ENCODE measurements at regions not wholly inside any gene's neighbourhood (a gene's known extent, or its start where the extent isn't known, plus 50 kb on each side); places are given as distances from the start of the nearest gene placed in this dataset.
A peak's percentile ranks its signal among the peaks of the same experiment; 100 is the strongest.
"Not testable (repeated sequence)": the region's sequence is repeated elsewhere in the genome, so short reads cannot be mapped to it uniquely, and the experiment has no call there.

GRCh38 chr9:2545881-2546490 is 75.6 kb upstream of the VLDLR start:
- H3K27me3 ChIP-seq (ENCODE audit: control insufficient read depth in 1 of 2, insufficient read depth in 2 of 2, low read length in 1 of 2), result no peaks in the 10 kb centered on the region
- intact Hi-C loops (cut with DNase I), result no loop called here
- no peaks in the 10 kb centered on the region for H3K4me1 ChIP-seq (ENCODE audit: control insufficient read depth in 1 of 2, insufficient read depth in 2 of 2, low read length in 2 of 2)
- WGBS, 2 donors, result 91 to 92% methylated on average over 6 of the region's 6 CpGs
- no peak overlapping the region for H3K27ac ChIP-seq (ENCODE audit: low read depth in 1 of 2, low read length in 2 of 2)
- no peaks in the 10 kb centered on the region for H3K36me3 ChIP-seq (ENCODE audit: control insufficient read depth in 1 of 2, insufficient read depth in 2 of 2, low read length in 1 of 2)
- no peak overlapping the region for H3K4me3 ChIP-seq (ENCODE audit: low read length in 2 of 2)
- no peak for DNase-seq
- no peaks in the 10 kb centered on the region for H3K9me3 ChIP-seq (ENCODE audit: control insufficient read depth, low read length)
- ATAC-seq (ENCODE audit: low FRiP score), result no peak

- DNase-seq; H3K4me3 ChIP-seq (ENCODE audit: low read length in 2 of 2); ATAC-seq (ENCODE audit: low FRiP score); H3K27me3 ChIP-seq (ENCODE audit: control insufficient read depth in 1 of 2, insufficient read depth in 2 of 2, low read length in 1 of 2); H3K27ac ChIP-seq (ENCODE audit: low read depth in 1 of 2, low read length in 2 of 2); intact Hi-C loops (cut with DNase I); H3K9me3 ChIP-seq (ENCODE audit: control insufficient read depth, low read length); H3K4me1 ChIP-seq (ENCODE audit: control insufficient read depth in 1 of 2, insufficient read depth in 2 of 2, low read length in 2 of 2); H3K36me3 ChIP-seq (ENCODE audit: control insufficient read depth in 1 of 2, insufficient read depth in 2 of 2, low read length in 1 of 2): not testable (repeated sequence)
- WGBS, 2 donors, result 64 to 70% methylated on average over 7 of the region's 7 CpGs
Observed at GRCh38 chr9:2555899-2556600, 65.5 kb upstream of the VLDLR start.

DNA sequence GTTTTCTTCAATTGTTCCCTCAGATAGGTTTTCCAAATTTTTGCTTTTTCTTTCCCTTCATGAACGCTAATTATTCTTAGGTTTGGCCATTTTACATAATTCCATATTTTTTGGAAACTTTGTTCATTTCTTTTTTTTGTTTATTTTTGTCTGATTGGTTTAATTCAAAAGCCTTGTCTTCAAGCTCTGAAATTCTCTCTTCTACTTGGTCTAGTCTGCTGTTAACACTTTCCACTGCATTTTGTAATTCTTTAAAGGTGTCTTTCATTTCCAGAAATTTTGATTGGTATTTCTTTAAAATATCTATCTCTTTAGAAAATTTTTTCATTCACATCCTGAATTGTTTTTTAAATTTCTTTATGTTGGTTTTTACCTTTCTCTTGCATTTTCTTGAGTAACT is 63.9 kb upstream of the VLDLR start:
- intact Hi-C loops (cut with DNase I), result no loop called here

DNA sequence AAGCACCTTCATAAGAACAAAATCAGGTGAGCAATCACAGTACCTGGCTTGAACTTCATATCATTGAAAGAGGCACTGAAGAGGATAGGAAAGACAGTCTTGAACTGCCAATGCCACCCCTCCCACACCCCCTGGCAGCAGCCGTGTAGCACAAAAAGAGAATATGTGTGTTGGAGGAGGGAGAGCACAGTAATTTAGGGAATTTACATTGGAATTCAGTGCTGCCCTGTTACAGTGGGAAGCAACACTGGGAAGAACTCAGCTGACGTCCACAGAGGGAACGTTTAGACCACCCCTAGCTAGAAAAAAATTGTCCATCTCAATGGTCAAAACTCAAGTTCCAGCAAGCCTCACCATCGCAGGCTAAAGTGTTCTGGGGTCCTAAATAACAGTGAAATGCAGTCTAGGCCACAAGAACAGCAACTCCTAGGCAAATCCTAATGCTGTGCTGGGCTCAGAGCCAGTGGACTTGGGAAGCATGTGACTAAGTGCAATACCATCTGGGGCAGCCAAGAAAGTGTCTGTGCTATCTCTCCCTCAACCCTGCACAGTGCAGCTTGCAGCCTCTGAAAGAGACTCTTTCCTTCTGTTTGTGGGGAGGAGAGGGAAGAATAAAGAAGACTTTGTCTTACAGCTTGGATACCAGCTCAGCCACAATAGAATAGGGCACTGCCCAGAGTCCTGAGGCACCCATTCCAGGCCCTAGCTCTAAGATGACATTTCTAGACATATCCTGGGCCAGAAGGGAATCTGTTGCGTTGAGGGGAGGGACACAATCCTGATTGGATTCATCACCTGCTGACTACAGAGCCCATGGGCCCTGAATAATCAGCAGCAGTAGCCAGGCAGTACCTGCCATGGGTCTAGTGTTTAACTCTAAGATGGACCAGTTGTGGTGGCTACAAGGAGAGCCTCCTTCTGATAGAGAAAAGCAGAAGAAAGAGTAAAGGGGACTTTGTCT is 62.1 kb upstream of the VLDLR start:
- peaks cover 0 to 3% of the 10 kb centered on the region in 2 donors for H3K4me1 ChIP-seq (ENCODE audit: control insufficient read depth in 1 of 2, insufficient read depth in 2 of 2, low read length in 2 of 2)
- H3K27ac ChIP-seq (ENCODE audit: low read depth in 1 of 2, low read length in 2 of 2), result peak overlapping the region in 1 of 2 donors; percentile 87
- H3K27me3 ChIP-seq (ENCODE audit: control insufficient read depth in 1 of 2, insufficient read depth in 2 of 2, low read length in 1 of 2), result no peaks in the 10 kb centered on the region
- ATAC-seq (ENCODE audit: low FRiP score), result peak; percentile 93
- no peak overlapping the region for H3K4me3 ChIP-seq (ENCODE audit: low read length in 2 of 2)
- no peaks in the 10 kb centered on the region for H3K9me3 ChIP-seq (ENCODE audit: control insufficient read depth, low read length)
- peak; percentile 81 to 89 for DNase-seq
- WGBS, 2 donors, result 18 to 20% methylated on average over 5 of the region's 5 CpGs
- no peaks in the 10 kb centered on the region for H3K36me3 ChIP-seq (ENCODE audit: control insufficient read depth in 1 of 2, insufficient read depth in 2 of 2, low read length in 1 of 2)
- intact Hi-C loops (cut with DNase I), result loop anchor here in 1 of 2 donors (10.0 kb wide), 1 partner anchor 255 kb away; no protein-coding TSS in a partner anchor

More for the DNA sequence above, 63.9 kb upstream of the VLDLR start:
- peaks cover 0 to 3% of the 10 kb centered on the region in 2 donors for H3K4me1 ChIP-seq (ENCODE audit: control insufficient read depth in 1 of 2, insufficient read depth in 2 of 2, low read length in 2 of 2)
- no peak overlapping the region for H3K27ac ChIP-seq (ENCODE audit: low read depth in 1 of 2, low read length in 2 of 2)
- H3K4me3 ChIP-seq (ENCODE audit: low read length in 2 of 2), result no peak overlapping the region
- no peaks in the 10 kb centered on the region for H3K27me3 ChIP-seq (ENCODE audit: control insufficient read depth in 1 of 2, insufficient read depth in 2 of 2, low read length in 1 of 2)
- DNase-seq, result no peak
- no peak for ATAC-seq (ENCODE audit: low FRiP score)
- no peaks in the 10 kb centered on the region for H3K36me3 ChIP-seq (ENCODE audit: control insufficient read depth in 1 of 2, insufficient read depth in 2 of 2, low read length in 1 of 2)
- 98 to 99% methylated on average over 1 of the region's 1 CpG for WGBS, 2 donors
- H3K9me3 ChIP-seq (ENCODE audit: control insufficient read depth, low read length), result no peaks in the 10 kb centered on the region

DNA sequence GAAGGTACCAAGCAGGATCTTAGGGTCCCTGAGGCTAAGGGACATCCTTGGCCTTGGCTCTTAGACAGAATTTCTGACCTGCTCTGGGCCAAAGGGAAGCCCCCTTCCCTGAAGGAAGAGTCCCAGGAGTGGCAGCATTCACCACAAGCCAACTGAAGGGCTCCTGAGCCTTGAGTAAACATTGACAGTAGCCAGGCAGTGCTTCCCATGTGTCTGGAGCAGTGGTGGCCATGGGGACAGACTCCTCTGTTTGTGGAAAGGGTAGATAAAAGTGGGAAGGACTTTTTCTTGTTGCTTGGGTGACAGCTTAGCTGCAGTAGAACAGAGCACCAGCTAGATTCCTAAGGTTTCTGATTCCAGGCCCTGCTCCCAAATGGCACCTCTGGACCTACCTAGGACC is 61.4 kb upstream of the VLDLR start:
- intact Hi-C loops (cut with DNase I), result loop anchor here in 1 of 2 donors (10.0 kb wide), 1 partner anchor 255 kb away; no protein-coding TSS in a partner anchor
- Histone ChIP-seq H3K27ac (ENCODE audit: low read depth in 1 of 2, low read length in 2 of 2) (peak overlapping the region in 1 of 2 donors; percentile 87), H3K4me3 (ENCODE audit: low read length in 2 of 2) (no peak overlapping the region), H3K9me3 (ENCODE audit: control insufficient read depth, low read length) (no peaks in the 10 kb centered on the region), H3K4me1 (ENCODE audit: control insufficient read depth in 1 of 2, insufficient read depth in 2 of 2, low read length in 2 of 2) (peaks cover 0 to 3% of the 10 kb centered on the region in 2 donors), H3K27me3 (ENCODE audit: control insufficient read depth in 1 of 2, insufficient read depth in 2 of 2, low read length in 1 of 2) (no peaks in the 10 kb centered on the region), H3K36me3 (ENCODE audit: control insufficient read depth in 1 of 2, insufficient read depth in 2 of 2, low read length in 1 of 2) (no peaks in the 10 kb centered on the region)
- DNase-seq (no peak), ATAC-seq (ENCODE audit: low FRiP score) (no peak)

DNA sequence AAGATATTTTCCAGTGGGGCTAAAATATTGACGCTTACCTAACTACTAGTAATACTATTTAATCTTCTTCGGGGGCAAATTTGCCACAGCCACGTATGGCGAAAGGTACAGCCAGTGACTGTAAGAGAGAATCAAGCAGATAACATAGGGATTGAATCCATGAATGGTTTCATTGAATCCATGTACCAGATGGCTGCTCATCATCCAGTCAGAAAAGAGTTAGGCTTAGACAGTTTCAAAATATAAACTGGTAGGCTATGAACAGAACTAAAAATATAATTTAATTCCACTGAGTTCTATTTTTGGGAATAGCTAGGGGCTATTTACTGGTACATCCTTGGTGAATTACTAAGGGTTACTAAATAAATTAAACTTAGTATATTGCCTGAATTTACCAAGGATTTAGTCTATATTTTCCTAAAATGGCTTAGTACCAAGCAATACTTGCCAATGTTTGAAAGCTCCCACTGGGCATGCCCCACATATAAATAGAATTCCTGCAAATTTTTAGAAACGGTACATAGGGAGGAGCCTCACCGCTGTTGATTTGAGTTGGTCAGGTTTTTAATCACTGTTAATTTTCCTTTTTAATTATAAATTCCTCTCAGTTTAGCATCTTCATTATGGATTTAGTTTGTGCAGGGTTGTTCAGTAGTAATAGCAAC is 55.8 kb upstream of the VLDLR start:
- ATAC-seq (ENCODE audit: low FRiP score) (no peak), DNase-seq (no peak)
- Histone ChIP-seq H3K36me3 (ENCODE audit: control insufficient read depth in 1 of 2, insufficient read depth in 2 of 2, low read length in 1 of 2) (no peaks in the 10 kb centered on the region), H3K4me3 (ENCODE audit: low read length in 2 of 2) (no peak overlapping the region), H3K27me3 (ENCODE audit: control insufficient read depth in 1 of 2, insufficient read depth in 2 of 2, low read length in 1 of 2) (no peaks in the 10 kb centered on the region), H3K4me1 (ENCODE audit: control insufficient read depth in 1 of 2, insufficient read depth in 2 of 2, low read length in 2 of 2) (peaks cover 0 to 2% of the 10 kb centered on the region in 2 donors), H3K27ac (ENCODE audit: low read depth in 1 of 2, low read length in 2 of 2) (peak overlapping the region in 1 of 2 donors; percentile 14), H3K9me3 (ENCODE audit: control insufficient read depth, low read length) (no peaks in the 10 kb centered on the region)
- 76 to 82% methylated on average over 6 of the region's 6 CpGs for WGBS, 2 donors
- intact Hi-C loops (cut with DNase I), result loop anchor here in 1 of 2 donors (10.0 kb wide), 1 partner anchor 249 kb away; no protein-coding TSS in a partner anchor

DNA sequence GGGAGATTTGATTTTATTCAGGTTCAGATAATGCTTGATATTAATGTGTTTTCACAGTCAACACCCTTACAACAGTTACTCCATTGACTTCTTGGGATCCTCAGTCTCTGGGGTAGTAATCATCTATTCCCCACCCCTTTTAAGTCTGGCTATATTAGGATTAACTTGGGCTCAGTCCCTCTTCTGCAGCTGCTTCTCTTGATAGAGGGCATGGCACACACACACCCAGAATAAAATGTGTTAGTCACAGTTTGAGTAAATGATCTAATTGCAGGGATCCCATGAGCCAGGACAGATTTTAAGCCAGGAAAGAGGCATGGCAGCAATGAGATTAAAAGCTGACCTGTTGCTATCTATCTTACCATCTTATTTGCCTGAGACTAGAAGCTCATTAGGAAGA is 53.7 kb upstream of the VLDLR start:
- no peaks in the 10 kb centered on the region for H3K9me3 ChIP-seq (ENCODE audit: control insufficient read depth, low read length)
- no peaks in the 10 kb centered on the region for H3K36me3 ChIP-seq (ENCODE audit: control insufficient read depth in 1 of 2, insufficient read depth in 2 of 2, low read length in 1 of 2)
- H3K27me3 ChIP-seq (ENCODE audit: control insufficient read depth in 1 of 2, insufficient read depth in 2 of 2, low read length in 1 of 2), result no peaks in the 10 kb centered on the region
- intact Hi-C loops (cut with DNase I), result loop anchor here in 1 of 2 donors (10.0 kb wide), 1 partner anchor 247 kb away; no protein-coding TSS in a partner anchor
- ATAC-seq (ENCODE audit: low FRiP score), result no peak
- H3K4me3 ChIP-seq (ENCODE audit: low read length in 2 of 2), result no peak overlapping the region
- H3K4me1 ChIP-seq (ENCODE audit: control insufficient read depth in 1 of 2, insufficient read depth in 2 of 2, low read length in 2 of 2), result peaks cover 0 to 2% of the 10 kb centered on the region in 2 donors
- H3K27ac ChIP-seq (ENCODE audit: low read depth in 1 of 2, low read length in 2 of 2), result no peak overlapping the region
- DNase-seq, result no peak

- ATAC-seq (ENCODE audit: low FRiP score) (no peak), DNase-seq (no peak)
- H3K9me3 ChIP-seq (ENCODE audit: control insufficient read depth, low read length), result no peaks in the 10 kb centered on the region
- intact Hi-C loops (cut with DNase I), result loop anchor here in 1 of 2 donors (10.0 kb wide), 1 partner anchor 246 kb away; no protein-coding TSS in a partner anchor
- no peak overlapping the region for H3K4me3 ChIP-seq (ENCODE audit: low read length in 2 of 2)
- H3K4me1 ChIP-seq (ENCODE audit: control insufficient read depth in 1 of 2, insufficient read depth in 2 of 2, low read length in 2 of 2), result peaks cover 0 to 2% of the 10 kb centered on the region in 2 donors
- no peaks in the 10 kb centered on the region for H3K36me3 ChIP-seq (ENCODE audit: control insufficient read depth in 1 of 2, insufficient read depth in 2 of 2, low read length in 1 of 2)
- H3K27me3 ChIP-seq (ENCODE audit: control insufficient read depth in 1 of 2, insufficient read depth in 2 of 2, low read length in 1 of 2), result no peaks in the 10 kb centered on the region
- peak overlapping the region in 1 of 2 donors; percentile 10 for H3K27ac ChIP-seq (ENCODE audit: low read depth in 1 of 2, low read length in 2 of 2)
Observed at GRCh38 chr9:2568689-2569088, 52.9 kb upstream of the VLDLR start.
